ENCODE measurements at regions not wholly inside any gene's neighbourhood (a gene's known extent, or its start where the extent isn't known, plus 50 kb on each side); places are given as distances from the start of the nearest gene placed in this dataset.
"Not testable (repeated sequence)": the region's sequence is repeated elsewhere in the genome, so short reads cannot be mapped to it uniquely, and the experiment has no call there.

DNA sequence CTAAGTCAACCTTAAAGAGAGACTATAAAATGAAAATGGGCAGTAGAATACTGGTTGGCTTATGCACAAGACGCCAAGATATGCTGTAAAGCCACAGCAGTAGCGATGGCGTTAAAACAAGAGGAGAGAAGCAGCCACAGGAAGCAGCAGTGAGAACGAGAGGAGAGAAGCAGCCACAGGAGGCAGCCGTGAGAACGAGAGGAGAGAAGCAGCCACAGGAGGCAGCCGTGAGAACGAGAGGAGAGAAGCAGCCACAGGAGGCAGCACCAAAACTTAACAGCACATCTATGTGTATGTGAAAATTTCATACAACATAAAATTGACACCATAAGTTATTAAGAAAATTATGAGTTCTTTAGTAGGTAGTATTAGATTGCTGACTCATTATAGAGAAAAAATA, 2318.6 kb upstream of the ACO1 start:
- H3K27ac ChIP-seq (ENCODE audit: extremely low read depth, low read depth, low read length): no peak overlapping the region
- H3K4me3 ChIP-seq (ENCODE audit: low read depth, low read length): no peak overlapping the region
- no peaks in the 10 kb centered on the region for H3K9me3 ChIP-seq (ENCODE audit: control insufficient read depth, insufficient read depth, low read depth, low read length)
- ChIA-PET CTCF (no interaction called here), POLR2A (no interaction called here)
- TF ChIP-seq, protein P1, sequence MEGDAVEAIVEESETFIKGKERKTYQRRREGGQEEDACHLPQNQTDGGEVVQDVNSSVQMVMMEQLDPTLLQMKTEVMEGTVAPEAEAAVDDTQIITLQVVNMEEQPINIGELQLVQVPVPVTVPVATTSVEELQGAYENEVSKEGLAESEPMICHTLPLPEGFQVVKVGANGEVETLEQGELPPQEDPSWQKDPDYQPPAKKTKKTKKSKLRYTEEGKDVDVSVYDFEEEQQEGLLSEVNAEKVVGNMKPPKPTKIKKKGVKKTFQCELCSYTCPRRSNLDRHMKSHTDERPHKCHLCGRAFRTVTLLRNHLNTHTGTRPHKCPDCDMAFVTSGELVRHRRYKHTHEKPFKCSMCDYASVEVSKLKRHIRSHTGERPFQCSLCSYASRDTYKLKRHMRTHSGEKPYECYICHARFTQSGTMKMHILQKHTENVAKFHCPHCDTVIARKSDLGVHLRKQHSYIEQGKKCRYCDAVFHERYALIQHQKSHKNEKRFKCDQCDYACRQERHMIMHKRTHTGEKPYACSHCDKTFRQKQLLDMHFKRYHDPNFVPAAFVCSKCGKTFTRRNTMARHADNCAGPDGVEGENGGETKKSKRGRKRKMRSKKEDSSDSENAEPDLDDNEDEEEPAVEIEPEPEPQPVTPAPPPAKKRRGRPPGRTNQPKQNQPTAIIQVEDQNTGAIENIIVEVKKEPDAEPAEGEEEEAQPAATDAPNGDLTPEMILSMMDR (tag by site-specific recombination; IDR thresholded peaks at IDR 0.05): peak; percentile 27; the same call in 1 of the 2 replicates
- TF ChIP-seq ZNF514 (tag by site-specific recombination; IDR thresholded peaks at IDR 0.05): no peak
- no peaks in the 10 kb centered on the region for H3K36me3 ChIP-seq (ENCODE audit: control insufficient read depth in 2 of 2, insufficient read depth in 1 of 2, low read length in 2 of 2)
- no peaks in the 10 kb centered on the region for H3K4me1 ChIP-seq (ENCODE audit: control insufficient read depth, insufficient read depth, low read length)

DNA sequence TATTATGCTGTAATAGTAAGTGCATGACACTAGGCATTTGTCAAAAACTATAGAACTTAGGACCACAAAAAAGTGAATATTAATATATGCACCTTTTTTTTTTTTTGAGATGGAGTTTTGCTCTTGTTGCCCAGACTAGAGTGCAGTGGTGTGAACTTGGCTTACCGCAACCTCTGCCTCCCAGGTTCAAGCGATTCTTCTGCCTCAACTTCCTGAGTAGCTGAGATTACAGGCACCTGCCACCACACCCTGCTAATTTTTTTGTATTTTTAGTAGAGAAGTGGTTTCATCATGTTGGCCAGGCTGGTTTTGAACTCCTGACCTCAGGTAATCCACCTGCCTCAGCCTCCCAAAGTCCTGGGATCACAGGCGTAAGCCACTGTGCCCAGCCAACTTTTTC, 2315.2 kb upstream of the ACO1 start:
- H3K9me3 ChIP-seq (ENCODE audit: control insufficient read depth, insufficient read depth, low read depth, low read length); CTCF ChIA-PET; H3K27ac ChIP-seq (ENCODE audit: extremely low read depth, low read depth, low read length); H3K4me1 ChIP-seq (ENCODE audit: control insufficient read depth, insufficient read depth, low read length); POLR2A ChIA-PET; H3K4me3 ChIP-seq (ENCODE audit: low read depth, low read length); H3K36me3 ChIP-seq (ENCODE audit: control insufficient read depth in 2 of 2, insufficient read depth in 1 of 2, low read length in 2 of 2): not testable (repeated sequence)

DNA sequence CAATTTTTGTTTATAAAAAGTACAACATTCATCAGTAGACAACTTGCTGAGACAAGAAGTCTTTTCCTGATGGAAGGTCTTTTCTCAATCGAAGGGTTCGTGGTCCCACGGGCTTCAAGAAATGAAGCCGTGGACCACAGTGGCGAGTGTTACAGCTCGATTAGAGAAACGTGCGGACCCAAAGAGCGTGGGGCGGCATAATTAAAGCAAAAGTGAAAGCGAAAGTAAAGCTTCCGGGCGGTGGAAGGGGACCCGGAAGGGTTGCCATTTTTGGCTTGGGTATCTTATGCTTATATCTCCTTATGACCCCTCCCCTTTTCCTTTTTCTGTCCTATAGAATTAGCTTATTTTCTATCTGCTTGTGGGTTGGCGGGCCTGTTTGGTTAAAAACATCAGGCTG, 2309.4 kb upstream of the ACO1 start:
- Histone ChIP-seq H3K4me3 (ENCODE audit: low read depth, low read length) (no peak overlapping the region), H3K4me1 (ENCODE audit: control insufficient read depth, insufficient read depth, low read length) (no peaks in the 10 kb centered on the region), H3K36me3 (ENCODE audit: control insufficient read depth in 2 of 2, insufficient read depth in 1 of 2, low read length in 2 of 2) (no peaks in the 10 kb centered on the region), H3K9me3 (ENCODE audit: control insufficient read depth, insufficient read depth, low read depth, low read length) (no peaks in the 10 kb centered on the region), H3K27ac (ENCODE audit: extremely low read depth, low read depth, low read length) (no peak overlapping the region)
- CTCF ChIA-PET: no interaction called here
- TF ChIP-seq, protein P2, sequence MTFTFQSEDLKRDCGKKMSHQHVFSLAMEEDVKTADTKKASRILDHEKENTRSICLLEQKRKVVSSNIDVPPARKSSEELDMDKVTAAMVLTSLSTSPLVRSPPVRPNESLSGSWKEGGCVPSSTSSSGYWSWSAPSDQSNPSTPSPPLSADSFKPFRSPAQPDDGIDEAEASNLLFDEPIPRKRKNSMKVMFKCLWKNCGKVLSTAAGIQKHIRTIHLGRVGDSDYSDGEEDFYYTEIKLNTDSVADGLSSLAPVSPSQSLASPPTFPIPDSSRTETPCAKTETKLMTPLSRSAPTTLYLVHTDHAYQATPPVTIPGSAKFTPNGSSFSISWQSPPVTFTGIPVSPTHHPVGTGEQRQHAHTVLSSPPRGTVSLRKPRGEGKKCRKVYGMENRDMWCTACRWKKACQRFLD (tag by site-specific recombination; IDR thresholded peaks at IDR 0.05): no peak
- no peak for TF ChIP-seq ZNF155 (tag by site-specific recombination; IDR thresholded peaks at IDR 0.05)
- no peak for TF ChIP-seq ZNF510 (tag by site-specific recombination; IDR thresholded peaks at IDR 0.05; ENCODE audit: insufficient replicate concordance)
- TF ChIP-seq ZSCAN30 (tag by site-specific recombination; IDR thresholded peaks at IDR 0.05): no peak
- TF ChIP-seq ZNF433 (tag by site-specific recombination; IDR thresholded peaks at IDR 0.05; ENCODE audit: low read depth): no peak
- no peak for TF ChIP-seq ZNF10 (tag by site-specific recombination; IDR thresholded peaks at IDR 0.05)
- TF ChIP-seq ZNF274 (IDR thresholded peaks at IDR 0.05; ENCODE audit: low read length): no peak
- no peak for TF ChIP-seq ZNF274 (tag by site-specific recombination; IDR thresholded peaks at IDR 0.05; ENCODE audit: borderline replicate concordance)
- POLR2A ChIA-PET: no interaction called here

DNA sequence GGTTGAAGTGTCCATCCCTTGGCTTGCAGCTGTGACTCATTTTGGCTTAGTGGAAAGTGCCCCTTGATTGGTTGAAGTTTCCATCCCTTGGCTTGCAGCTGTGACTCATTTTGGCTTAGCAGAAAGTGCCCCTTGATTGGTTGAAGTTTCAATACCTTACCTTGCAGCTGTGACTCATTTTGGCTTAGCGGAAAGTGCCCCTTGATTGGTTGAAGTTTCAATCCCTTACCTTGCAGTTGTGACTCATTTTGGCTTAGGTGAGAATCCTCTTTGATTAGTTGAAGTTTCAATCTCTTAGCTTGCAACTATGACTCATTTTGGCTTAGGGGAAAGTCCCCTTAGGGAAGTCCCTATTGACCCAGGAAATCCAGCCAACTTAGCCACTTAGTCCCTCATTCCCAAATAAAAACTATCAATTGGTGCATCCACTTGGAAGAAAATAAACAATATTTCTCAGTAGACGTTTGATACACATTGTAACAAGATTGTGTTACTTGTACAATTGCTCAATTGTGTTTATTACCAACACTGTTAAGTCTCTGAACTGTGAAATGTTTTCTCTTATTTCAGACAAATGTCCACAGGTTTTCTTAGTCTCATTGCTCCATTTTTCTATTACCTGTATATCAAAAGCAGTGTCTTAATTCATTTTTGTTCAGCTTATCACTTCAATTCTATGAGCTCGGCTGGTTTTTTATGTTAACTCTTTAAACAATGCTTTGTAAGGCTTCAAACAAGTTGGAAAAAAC, 2308.8 kb upstream of the ACO1 start:
- ChIA-PET POLR2A (no interaction called here), CTCF (interaction anchor here (0.6 kb wide), 1 partner anchor 300 kb away, joined by 3 read pairs; no protein-coding TSS in a partner anchor)
- Histone ChIP-seq H3K27ac (ENCODE audit: extremely low read depth, low read depth, low read length) (no peak overlapping the region), H3K36me3 (ENCODE audit: control insufficient read depth in 2 of 2, insufficient read depth in 1 of 2, low read length in 2 of 2) (no peaks in the 10 kb centered on the region), H3K4me1 (ENCODE audit: control insufficient read depth, insufficient read depth, low read length) (no peaks in the 10 kb centered on the region), H3K9me3 (ENCODE audit: control insufficient read depth, insufficient read depth, low read depth, low read length) (no peaks in the 10 kb centered on the region), H3K4me3 (ENCODE audit: low read depth, low read length) (no peak overlapping the region)
- TF ChIP-seq, protein P3, sequence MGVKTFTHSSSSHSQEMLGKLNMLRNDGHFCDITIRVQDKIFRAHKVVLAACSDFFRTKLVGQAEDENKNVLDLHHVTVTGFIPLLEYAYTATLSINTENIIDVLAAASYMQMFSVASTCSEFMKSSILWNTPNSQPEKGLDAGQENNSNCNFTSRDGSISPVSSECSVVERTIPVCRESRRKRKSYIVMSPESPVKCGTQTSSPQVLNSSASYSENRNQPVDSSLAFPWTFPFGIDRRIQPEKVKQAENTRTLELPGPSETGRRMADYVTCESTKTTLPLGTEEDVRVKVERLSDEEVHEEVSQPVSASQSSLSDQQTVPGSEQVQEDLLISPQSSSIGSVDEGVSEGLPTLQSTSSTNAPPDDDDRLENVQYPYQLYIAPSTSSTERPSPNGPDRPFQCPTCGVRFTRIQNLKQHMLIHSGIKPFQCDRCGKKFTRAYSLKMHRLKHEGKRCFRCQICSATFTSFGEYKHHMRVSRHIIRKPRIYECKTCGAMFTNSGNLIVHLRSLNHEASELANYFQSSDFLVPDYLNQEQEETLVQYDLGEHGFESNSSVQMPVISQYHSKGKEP (tag by site-specific recombination; IDR thresholded peaks at IDR 0.05): no peak
- TF ChIP-seq ZBTB17 (tag by site-specific recombination; IDR thresholded peaks at IDR 0.05) (no peak), SP2 (tag by site-specific recombination; IDR thresholded peaks at IDR 0.05) (peak; percentile 53), SETDB1 (IDR thresholded peaks at IDR 0.05; ENCODE audit: insufficient read length, low read length) (peak; percentile 35)

Data from HEK293 (cell line).